ENCODE measurements at regions not wholly inside any gene's neighbourhood (a gene's known extent, or its start where the extent isn't known, plus 50 kb on each side); places are given as distances from the start of the nearest gene placed in this dataset.

DNA sequence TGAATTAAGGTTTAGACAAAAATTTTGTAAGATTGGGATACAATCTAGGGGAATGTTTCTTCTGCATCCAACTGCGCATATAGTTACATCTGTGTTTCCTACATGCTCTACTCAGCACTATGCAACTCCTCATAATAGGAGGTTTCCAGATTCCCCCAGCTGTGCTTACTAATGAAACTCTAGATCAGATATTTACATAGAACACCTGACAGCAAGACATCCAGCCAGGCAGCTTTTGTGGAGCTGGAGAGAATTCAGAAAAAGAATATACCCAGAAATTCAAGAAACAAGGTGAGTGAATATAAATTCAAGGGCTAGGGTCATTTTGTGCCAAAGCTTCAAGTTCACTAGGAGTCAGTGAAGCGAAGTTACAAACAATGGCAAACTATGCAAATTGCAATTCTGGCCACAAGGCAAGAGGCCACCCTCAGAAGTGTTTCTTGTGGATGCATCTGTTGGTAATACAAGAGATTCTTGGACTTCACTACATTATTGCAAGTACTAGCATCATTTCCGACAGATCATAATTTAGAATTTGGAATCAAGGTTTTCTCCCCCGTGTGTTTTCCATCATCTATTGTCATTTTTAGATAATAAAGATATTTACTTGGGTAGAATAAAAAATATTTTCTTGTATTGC is 341.2 kb upstream of the NAV3 start:
- DNase-seq: no peak

DNA sequence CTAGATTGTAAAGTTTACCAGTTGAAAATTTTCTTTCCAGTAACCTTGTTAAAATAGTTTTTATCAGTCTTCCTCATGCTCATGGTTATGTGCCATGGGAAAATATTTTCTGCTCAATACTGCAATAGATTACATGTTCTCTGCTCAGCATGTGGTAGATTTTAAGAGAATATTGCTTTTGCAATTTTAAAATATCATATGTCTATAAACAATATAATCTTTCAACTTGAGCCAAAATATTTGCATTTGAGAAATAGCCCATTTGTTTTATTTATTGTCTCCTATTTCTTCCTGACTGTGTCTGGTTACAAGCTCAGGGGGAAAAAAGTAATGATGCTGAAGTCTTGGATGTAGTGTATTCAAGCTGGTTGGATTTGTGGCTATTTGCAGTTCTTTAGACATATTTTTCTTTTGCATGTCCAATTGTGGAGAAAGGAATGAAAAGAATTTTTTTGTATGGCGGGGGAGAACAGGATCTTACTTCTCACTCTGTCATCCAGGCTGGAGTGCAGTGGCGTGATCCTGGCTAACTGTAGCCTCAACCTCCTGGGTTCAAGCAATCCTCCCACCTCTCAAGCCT is 342.6 kb upstream of the NAV3 start:
- no peak for DNase-seq

DNA sequence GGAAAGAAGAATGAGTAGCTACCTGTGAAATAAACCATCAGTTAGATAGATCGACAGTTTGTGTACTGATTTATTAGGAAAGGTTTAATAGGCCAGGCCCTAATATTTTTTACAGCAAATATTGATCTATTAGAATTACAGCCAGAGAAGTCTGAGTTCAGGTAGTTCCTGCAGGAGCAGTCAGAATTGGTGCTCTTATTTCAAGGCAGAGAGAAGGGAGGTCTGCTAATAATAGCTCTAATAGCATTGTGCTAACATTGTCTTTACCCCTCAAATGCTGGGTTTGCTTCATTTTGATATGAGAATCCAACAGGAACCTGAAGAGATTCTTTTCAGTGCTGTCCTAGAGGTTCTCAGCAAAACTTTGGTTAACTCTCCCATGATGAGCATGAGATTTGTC is 343.8 kb upstream of the NAV3 start:
- DNase-seq: no peak

DNA sequence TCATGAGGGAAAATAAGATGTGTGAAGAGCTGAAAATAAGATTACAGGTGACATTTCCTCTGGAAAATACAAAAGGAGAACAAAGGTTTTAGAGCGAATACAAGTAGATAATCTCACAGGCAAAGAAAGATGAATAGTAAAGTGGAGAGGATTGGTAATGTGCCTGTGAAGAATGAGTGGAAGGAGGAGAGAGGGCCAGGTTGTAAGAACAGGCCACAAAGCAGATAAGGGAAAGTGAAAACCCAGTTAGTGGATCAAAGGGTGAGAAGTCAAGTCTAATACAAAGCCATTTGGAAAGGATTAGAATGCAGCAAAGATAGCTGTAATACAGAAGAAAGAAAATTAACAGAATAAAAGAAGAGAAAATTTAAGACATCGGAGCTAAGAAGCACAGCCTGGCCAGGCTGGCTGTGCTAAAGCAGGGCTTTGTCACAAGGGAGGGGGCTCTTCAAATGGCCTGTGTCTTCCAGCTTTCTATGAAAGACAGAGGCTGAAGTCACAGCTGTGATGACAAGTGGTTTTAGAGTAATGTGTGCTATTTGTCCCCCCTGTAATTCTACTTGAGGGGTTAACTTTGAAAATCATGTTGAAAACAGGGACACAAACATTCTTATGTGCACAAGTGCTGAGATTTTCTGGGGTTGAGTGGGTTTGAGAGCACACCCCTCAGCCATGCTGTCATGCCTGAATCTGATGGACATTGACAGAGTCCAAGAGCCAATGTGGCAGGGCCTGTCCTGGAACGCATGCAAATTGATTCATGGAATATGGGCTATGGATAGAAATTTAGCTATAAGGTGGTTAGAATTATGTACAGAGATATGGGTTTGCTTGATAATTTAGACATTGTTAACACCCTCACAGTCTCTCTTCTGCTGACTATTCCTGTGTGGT is 344.5 kb upstream of the NAV3 start:
- DNase-seq: no peak

DNA sequence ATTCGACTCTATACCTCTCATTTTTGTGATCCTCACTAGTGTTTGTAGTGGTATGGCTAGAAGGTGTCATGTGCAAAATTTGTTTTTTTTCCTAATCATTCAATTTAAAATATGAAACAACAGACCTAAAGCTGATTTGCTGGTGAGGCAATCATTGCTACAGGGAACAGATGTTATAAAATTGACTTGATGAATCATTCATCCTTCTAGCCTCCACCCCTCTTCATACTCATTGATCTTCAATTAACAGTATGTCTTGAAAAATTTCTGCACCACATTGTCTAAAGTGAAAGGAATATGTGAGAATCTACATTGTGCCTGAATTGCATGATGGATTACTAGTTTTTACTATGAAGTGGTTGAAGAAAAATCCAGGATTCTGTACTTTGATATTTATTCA is 349.0 kb upstream of the NAV3 start:
- no peak for DNase-seq

DNA sequence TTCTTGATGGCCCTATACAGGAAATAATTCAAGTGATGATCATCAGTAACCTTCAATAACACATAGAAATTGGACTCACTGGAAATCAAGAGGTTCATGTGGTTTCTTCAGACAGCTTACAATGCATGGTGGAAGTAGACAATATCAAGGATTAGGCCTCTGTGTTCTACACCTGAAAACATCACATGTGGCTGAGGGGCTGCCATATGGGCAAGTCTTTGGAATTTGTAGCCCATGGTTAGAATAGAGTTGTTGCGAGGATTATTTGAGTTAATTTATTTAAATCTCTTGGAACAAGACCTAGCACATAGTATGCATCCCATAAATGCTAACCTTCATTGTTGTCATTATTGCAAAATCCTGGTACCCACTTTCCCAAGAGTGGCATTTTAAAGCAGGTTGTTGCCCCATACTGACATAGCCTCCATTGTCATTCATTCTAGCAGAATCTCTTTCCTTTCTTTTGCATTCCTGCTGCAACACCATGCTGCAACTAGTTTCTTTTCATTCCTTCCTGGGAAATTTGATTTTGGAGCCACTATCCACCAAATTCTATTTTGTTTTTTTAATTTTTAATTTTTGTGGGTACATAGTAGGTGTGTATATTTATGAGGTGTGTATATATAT is 352.7 kb upstream of the NAV3 start:
- DNase-seq: no peak

DNA sequence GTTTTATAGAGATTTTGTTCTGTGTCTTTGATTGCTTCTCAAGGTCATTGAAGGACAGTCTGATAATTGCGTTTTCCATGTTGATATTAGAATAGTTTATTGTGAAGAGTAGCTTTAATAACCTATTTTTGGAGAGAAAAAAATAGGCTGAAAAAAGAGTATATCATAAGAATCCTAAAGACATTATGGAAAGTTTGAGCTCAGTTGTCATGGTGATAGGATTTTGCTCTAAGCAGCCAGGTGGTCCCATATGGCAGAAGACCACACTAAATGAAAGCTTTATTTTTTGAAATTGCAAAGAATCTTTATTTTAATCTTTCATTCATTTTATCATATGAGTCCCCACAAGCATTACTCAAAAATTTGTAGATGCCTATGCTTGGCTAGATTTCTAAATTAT is 358.9 kb upstream of the NAV3 start:
- no peak for DNase-seq

DNA sequence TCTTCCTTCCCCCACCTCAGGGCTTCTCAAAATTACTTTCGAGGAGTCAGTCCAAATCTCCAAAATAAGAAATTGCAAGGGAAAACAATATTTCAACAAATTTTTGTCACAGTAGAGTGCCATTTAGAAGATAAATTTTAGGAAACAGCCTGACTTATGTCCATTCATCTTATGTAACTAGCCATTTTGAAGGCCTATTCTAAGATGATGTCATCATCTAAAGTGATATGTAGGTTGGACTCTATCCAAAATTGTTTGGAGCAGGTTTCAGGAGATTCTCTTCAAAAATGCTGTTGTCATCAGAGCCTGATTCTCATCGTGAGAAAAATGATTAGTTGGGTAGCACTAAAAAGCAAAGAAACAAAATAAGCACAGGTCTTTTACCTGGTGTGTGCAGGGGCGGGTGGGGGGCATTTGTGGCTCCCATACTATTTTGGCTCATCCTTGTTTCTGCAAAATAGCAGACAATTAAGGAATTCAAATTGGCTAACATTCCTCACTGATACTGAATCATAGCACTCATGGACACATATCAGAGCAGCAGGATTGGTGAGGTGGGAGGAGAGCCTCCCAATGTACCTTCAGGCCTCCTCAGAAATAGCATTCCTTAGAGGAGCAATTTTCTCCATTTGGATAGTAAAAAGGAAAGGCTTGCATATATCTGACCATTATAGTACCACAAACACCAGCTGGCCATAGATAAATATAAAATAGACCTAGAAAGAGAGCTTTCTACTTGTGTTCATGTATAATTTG is 360.9 kb upstream of the NAV3 start:
- DNase-seq: no peak

DNA sequence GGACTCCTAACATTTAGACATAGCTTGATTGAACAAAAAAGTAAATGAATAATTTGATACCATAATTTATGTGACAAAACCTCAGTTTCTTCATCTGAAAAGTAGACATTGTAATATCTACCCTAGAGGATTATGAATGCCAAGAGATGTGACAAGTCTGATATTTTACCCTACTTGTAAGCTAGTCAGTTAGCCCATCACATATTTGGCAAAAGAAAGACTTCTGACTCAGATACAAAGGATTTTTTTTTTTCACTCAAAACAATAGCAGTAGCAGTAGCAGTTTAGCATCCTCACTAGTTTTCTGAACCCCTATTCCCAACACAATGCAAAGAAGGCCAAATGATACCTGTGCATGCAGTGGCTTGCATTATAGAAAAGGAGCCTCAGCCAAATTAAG is 377.3 kb upstream of the E2F7 start:
- DNase-seq: no peak

DNA sequence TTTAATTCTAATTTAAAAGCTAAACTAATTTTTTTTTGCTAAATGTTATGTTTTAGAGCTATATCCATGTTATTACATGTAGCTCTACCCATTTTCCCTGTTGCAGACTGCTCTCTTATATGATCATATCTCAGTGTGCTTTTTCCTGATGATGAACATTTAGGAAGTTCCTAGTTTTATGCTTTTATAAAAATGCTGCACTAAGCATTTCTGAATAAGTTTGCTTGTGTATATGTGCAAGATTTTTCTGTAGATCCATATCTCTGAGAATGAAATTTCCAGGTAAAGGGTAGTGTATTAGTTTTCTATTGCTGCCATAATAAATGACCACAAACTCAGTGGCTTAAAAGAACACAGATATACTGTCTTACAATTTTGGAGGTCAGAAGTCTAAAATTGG is 374.4 kb upstream of the E2F7 start:
- no peak for DNase-seq

DNA sequence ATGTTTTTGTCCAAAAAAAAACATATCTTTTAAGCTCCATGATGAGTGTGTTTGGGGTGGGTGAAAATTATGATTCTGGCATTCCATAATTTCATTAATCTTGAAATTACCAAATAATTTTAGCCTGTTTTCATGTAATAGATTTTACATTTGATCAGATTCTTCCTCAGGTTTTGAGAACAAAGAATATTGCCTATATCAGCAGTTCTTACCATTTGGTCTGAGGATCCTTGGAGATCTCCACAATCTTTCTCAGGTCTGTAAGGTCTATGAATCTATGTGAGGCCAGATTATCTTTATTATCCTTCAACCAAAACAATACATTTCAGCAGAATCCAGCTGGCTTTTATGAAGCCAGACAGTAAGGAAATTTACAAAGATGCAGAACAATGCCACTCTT is 373.3 kb upstream of the E2F7 start:
- no peak for DNase-seq

DNA sequence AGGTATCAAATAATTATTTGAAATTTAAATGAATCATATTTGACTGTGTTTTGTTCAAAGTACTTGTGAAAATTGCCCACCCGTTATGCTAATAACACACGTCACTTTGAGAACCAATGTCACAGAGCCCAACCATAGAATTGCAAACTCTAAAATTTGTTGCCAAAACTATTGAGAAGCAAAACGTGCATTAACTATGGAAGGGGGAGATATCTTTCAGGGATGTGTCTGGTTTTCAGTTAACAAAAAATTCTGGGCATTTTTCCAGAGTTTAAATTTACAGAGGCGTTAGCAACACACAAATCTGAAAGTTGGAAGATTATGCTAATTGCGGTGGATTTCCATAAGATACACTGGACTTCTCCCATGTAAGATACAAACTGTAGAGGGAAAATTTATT is 371.8 kb upstream of the E2F7 start:
- DNase-seq: no peak

DNA sequence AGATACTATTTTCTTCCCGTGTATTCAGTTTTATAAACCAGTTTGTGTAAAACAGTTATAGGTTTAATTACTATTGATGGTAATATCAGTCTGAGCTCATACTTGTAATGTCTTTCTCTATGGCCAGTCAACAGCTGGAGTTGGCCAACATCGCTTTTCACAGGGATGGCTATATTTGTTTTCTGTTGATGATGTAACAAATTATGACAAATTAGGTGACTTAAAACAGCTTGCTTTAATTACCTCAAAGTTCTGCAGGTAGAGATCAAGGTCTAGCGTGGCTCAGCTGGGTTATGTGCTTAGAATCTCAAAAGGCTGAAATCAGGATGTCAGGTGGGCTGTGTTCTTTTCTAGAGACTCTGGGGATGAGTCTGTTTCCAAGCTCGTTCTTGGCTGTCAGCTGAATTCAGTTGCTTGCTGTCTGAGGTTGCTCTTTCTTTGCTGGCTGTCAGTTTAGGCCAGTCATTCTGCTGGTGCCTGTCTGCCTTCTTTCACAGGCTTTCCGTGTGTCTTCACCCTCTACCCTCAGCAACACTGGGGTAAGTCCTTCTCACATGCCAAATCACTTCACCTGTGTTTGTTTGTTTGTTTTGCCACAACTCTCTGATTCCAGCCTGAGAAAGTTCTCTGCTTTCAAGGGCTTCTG is 370.2 kb upstream of the E2F7 start:
- DNase-seq: no peak

DNA sequence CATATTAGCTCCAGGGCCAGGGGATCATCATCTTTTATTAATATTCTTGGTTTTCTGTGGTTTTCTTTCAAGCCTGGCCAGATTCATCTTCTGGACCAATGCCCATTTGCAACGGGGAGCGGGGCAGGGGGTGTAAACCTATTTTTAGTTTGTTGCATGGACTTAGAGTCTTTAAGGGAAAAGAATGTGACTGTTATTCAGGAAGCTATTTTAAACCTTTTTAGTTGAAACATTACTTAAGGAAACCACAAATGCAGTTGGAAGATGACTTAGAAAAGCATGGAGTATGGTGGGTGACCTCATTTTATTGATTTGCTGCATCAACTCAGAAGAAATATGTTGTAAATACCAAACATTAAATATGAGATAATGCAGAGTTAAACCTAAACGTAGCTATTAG is 368.4 kb upstream of the E2F7 start:
- DNase-seq: no peak

DNA sequence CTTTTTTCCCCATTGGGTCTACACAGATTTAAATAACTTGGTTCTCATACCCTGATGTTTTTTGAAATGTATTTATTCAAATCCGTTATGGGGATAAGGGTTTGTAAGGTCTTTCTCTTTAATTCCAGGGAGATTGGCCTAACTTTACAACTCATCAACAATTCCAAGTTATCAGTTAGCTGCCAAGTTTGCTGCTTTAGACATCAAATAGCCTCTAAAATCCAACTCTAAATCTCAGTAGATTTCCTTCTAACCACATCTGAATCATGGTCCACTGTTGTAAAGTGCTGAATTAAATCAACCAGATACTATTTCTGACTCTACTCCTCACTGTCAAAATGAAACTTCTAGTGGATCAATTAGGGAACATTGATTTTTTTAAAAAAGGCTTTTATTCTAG is 364.1 kb upstream of the E2F7 start:
- DNase-seq: no peak

DNA sequence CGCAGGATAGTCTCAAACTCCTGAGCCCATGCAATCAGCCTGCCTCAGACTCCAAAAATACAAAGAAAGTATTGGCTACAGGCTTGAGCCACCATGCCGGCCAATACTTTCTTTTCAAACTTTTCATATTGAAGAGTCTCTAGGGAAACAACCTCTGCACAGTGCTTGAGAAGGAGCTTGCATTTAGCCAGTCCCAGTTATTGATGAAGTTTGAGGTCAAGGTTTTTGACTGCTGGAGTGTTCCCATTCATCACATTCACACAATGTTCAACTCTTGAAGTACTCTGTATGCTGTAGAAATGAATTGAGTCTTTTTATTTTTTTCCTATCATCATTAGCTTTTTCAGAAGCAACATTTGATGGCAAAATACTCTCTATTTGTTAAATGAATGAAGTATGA is 355.8 kb upstream of the E2F7 start:
- no peak for DNase-seq

DNA sequence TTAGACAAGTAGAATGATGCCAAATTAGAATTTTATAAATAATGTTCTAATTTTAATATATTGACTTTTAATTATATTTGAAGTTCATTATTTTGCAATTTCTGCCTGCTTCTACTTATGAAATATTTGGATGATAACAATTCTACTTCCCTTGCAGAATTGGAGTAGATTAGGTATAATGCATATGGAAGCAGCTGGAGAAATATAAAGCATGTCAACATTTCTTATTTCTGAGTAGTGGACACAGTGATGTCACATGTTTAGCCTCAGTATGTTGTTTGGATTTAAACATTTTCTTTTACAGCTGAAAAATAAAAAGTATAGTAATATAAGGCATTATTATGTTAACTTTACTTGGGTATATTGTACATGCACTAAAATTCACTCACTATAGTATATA is 344.2 kb upstream of the E2F7 start:
- no peak for DNase-seq

DNA sequence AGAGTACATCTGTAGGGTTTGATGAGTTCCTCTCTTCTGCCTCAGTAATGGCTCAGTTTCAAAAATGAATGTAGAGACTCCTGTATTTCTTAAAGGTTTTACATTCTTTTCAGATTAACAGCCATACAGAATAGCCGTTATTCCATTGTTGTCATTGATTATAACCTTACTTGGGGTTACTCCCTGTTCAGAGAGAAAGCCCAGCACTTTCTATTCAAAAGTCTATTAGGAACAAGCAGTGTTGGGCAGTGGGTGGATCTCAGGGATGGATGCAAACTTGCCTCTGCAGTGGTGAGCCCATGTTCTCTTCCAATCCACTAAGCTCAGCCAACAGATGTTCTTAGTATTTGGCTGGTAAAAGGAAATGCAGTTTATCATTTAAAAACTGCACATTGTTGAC is 342.6 kb upstream of the E2F7 start:
- DNase-seq: no peak

DNA sequence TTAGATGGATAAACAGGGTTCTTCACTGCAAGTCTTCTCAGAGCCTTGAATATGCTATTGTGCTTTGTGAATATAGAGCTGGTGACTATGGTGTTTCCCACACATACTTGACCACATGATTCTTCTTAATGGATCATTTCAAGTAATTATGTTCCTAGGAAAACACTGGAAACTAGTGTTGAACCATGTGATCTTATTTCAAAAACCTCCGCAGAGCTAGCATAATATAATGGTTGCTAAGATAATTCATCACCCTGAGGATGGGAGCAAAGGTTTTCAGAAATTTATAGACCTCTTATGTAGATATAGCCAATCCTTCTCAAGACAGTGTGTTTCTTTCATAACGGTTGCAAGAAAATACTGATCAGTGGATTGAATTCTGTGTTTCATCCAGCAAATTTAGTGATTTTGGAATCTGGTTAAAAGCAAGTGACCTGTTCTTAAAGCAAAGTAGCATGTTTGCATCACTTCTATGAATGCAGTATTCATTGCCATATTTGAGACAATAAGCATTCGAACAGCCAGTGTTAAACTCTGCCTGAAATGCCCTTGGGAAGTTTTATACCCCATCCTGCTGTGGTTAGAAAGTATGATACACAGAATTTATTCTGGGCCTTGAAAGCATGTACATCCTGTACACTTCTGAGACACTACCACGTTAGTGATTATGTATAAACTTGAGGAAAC is 341.0 kb upstream of the E2F7 start:
- DNase-seq: no peak

DNA sequence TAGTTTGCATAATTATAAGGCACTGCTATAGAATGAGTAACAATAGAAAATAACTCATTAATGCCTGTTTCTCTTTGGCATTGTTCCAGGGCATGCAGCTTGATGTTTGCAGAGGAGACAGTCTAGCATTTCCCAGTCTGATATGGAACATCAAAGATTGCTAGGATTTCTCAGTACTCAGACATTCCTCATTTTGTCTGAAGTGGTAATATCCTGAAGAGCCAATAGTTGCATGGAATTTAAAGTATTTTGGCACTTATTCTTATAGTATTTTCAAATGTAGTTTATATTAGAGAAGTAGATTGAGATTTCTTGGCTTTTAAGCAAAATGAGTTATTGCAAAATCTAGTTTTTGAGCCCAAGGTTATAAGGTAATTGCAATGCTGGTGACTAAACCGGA is 337.3 kb upstream of the E2F7 start:
- DNase-seq: no peak

DNA sequence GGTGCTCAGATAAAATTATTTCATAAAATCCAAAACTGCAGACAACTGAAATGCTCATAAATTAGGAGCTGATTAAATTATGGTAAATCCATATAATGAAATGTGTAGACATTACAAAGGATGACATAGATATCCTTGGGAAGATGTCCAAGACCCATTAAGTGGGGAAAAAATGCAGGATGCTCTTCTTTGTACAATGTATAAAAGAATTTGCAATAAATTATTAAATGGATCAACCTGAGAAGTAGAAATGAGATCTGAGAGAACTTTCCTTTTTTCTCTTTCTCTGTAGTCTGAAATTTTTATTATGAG is 336.4 kb upstream of the E2F7 start:
- DNase-seq: no peak

Measured in T1000 (cell line).